ENCODE measurements at regions not wholly inside any gene's neighbourhood (a gene's known extent, or its start where the extent isn't known, plus 50 kb on each side); places are given as distances from the start of the nearest gene placed in this dataset.

GRCh38 chr3:145063616-145064015 is 1092.0 kb downstream of the DIPK2A start:
- Histone ChIP-seq H3K36me3 (ENCODE audit: low read depth) (no peaks in the 10 kb centered on the region), H3K9me3 (ENCODE audit: insufficient read depth, low read depth) (no peaks in the 10 kb centered on the region), H2AFZ (no peak overlapping the region), H3K9me2 (ENCODE audit: insufficient read depth) (no peaks in the 10 kb centered on the region), H3K4me2 (no peak overlapping the region), H3K4me1 (replicated peaks; ENCODE audit: insufficient read depth) (no peaks in the 10 kb centered on the region), H3K79me2 (ENCODE audit: low read depth) (no peaks in the 10 kb centered on the region), H3K27ac (no peak overlapping the region), H3F3A (ENCODE audit: insufficient read depth, low read depth) (no peaks in the 10 kb centered on the region), H3K27me3 (ENCODE audit: insufficient read depth, low read depth) (no peaks in the 10 kb centered on the region), H4K20me1 (ENCODE audit: insufficient read depth) (no peaks in the 10 kb centered on the region), H3K4me3 (no peak overlapping the region)
- CTCF ChIA-PET: no interaction called here
- BruUV-seq (replicated peaks): no TSS peak
- TF ChIP-seq EZH2 (IDR thresholded peaks at IDR 0.05; ENCODE audit: low read depth): no peak
- TF ChIP-seq, protein P1, sequence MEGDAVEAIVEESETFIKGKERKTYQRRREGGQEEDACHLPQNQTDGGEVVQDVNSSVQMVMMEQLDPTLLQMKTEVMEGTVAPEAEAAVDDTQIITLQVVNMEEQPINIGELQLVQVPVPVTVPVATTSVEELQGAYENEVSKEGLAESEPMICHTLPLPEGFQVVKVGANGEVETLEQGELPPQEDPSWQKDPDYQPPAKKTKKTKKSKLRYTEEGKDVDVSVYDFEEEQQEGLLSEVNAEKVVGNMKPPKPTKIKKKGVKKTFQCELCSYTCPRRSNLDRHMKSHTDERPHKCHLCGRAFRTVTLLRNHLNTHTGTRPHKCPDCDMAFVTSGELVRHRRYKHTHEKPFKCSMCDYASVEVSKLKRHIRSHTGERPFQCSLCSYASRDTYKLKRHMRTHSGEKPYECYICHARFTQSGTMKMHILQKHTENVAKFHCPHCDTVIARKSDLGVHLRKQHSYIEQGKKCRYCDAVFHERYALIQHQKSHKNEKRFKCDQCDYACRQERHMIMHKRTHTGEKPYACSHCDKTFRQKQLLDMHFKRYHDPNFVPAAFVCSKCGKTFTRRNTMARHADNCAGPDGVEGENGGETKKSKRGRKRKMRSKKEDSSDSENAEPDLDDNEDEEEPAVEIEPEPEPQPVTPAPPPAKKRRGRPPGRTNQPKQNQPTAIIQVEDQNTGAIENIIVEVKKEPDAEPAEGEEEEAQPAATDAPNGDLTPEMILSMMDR (conservative IDR thresholded peaks at IDR 0.05): no peak
- no peak for DNase-seq
- POLR2A ChIA-PET (ENCODE audit: unreplicated experiment): no interaction called here
- intact Hi-C loops (cut with micrococcal nuclease; ENCODE audit: unreplicated experiment): no loop called here

- Histone ChIP-seq H3K9me3 (ENCODE audit: insufficient read depth, low read depth) (no peaks in the 10 kb centered on the region), H3K27ac (no peak overlapping the region), H3K79me2 (ENCODE audit: low read depth) (no peaks in the 10 kb centered on the region), H3K4me3 (no peak overlapping the region), H3K36me3 (ENCODE audit: low read depth) (no peaks in the 10 kb centered on the region), H3K27me3 (ENCODE audit: insufficient read depth, low read depth) (no peaks in the 10 kb centered on the region), H2AFZ (no peak overlapping the region), H3F3A (ENCODE audit: insufficient read depth, low read depth) (no peaks in the 10 kb centered on the region), H3K9me2 (ENCODE audit: insufficient read depth) (no peaks in the 10 kb centered on the region), H3K4me1 (replicated peaks; ENCODE audit: insufficient read depth) (no peaks in the 10 kb centered on the region), H4K20me1 (ENCODE audit: insufficient read depth) (no peaks in the 10 kb centered on the region), H3K4me2 (no peak overlapping the region)
- BruUV-seq (replicated peaks): no TSS peak
- TF ChIP-seq, protein P1 (conservative IDR thresholded peaks at IDR 0.05): no peak
- no peak for TF ChIP-seq EZH2 (IDR thresholded peaks at IDR 0.05; ENCODE audit: low read depth)
- CTCF ChIA-PET: no interaction called here
- POLR2A ChIA-PET (ENCODE audit: unreplicated experiment): no interaction called here
- intact Hi-C loops (cut with micrococcal nuclease; ENCODE audit: unreplicated experiment): no loop called here
- DNase-seq: no peak
Observed at GRCh38 chr3:145070795-145071194, 1090.2 kb downstream of the PLOD2 start.

GRCh38 chr3:145079436-145079835 is 1081.5 kb downstream of the PLOD2 start:
- Histone ChIP-seq H4K20me1 (ENCODE audit: insufficient read depth) (no peaks in the 10 kb centered on the region), H3K79me2 (ENCODE audit: low read depth) (no peaks in the 10 kb centered on the region), H3F3A (ENCODE audit: insufficient read depth, low read depth) (no peaks in the 10 kb centered on the region), H3K9me2 (ENCODE audit: insufficient read depth) (no peaks in the 10 kb centered on the region), H3K4me3 (no peak overlapping the region), H3K4me2 (no peak overlapping the region), H3K36me3 (ENCODE audit: low read depth) (no peaks in the 10 kb centered on the region), H3K4me1 (replicated peaks; ENCODE audit: insufficient read depth) (no peaks in the 10 kb centered on the region), H3K9me3 (ENCODE audit: insufficient read depth, low read depth) (no peaks in the 10 kb centered on the region), H2AFZ (no peak overlapping the region), H3K27me3 (ENCODE audit: insufficient read depth, low read depth) (no peaks in the 10 kb centered on the region), H3K27ac (no peak overlapping the region)
- intact Hi-C loops (cut with micrococcal nuclease; ENCODE audit: unreplicated experiment): no loop called here
- BruUV-seq (replicated peaks): no TSS peak
- TF ChIP-seq, protein P1 (conservative IDR thresholded peaks at IDR 0.05): no peak
- no peak for TF ChIP-seq EZH2 (IDR thresholded peaks at IDR 0.05; ENCODE audit: low read depth)
- CTCF ChIA-PET: no interaction called here
- DNase-seq: no peak
- POLR2A ChIA-PET (ENCODE audit: unreplicated experiment): no interaction called here

Measured in PC-9 (cell line).